ENCODE measurements at regions not wholly inside any gene's neighbourhood (a gene's known extent, or its start where the extent isn't known, plus 50 kb on each side); places are given as distances from the start of the nearest gene placed in this dataset.

- DNase-seq (ENCODE audit: low read depth) = no peak
These were observed 97.5 kb upstream of the CXCR4 start for GRCh38 chr2:136215449-136215848.

GRCh38 chr2:136214307-136215200 lies 96.6 kb upstream of the CXCR4 start:
- no peak for DNase-seq (ENCODE audit: low read depth)

GRCh38 chr2:136213836-136214235 lies 95.9 kb upstream of the CXCR4 start:
- DNase-seq (ENCODE audit: low read depth) = no peak

- no peak for DNase-seq (ENCODE audit: low read depth)
These were observed 94.8 kb upstream of the CXCR4 start for GRCh38 chr2:136212426-136213378.

GRCh38 chr2:136211701-136212100 lies 93.8 kb upstream of the CXCR4 start:
- DNase-seq (ENCODE audit: low read depth) = no peak

- DNase-seq (ENCODE audit: low read depth) = no peak
These were observed 92.9 kb upstream of the CXCR4 start for GRCh38 chr2:136210822-136211221.

GRCh38 chr2:136210455-136210805 lies 92.5 kb upstream of the CXCR4 start:
- no peak for DNase-seq (ENCODE audit: low read depth)

- no peak for DNase-seq (ENCODE audit: low read depth)
These were observed 91.9 kb upstream of the CXCR4 start for GRCh38 chr2:136209561-136210454.

- no peak for DNase-seq (ENCODE audit: low read depth)
These were observed 90.9 kb upstream of the CXCR4 start for GRCh38 chr2:136208682-136209420.

- no peak for DNase-seq (ENCODE audit: low read depth)
These were observed 89.7 kb upstream of the CXCR4 start for GRCh38 chr2:136207665-136208064.

GRCh38 chr2:136207030-136207623 lies 89.2 kb upstream of the CXCR4 start:
- DNase-seq (ENCODE audit: low read depth) = no peak

GRCh38 chr2:136206613-136207012 lies 88.7 kb upstream of the CXCR4 start:
- no peak for DNase-seq (ENCODE audit: low read depth)

- DNase-seq (ENCODE audit: low read depth) = no peak
These were observed 87.7 kb upstream of the CXCR4 start for GRCh38 chr2:136205615-136206014.

GRCh38 chr2:136204971-136205370 lies 87.0 kb upstream of the CXCR4 start:
- DNase-seq (ENCODE audit: low read depth) = no peak

- DNase-seq (ENCODE audit: low read depth) = no peak
These were observed 77.3 kb upstream of the CXCR4 start for GRCh38 chr2:136195226-136195625.

- DNase-seq (ENCODE audit: low read depth) = no peak
These were observed 73.1 kb upstream of the CXCR4 start for GRCh38 chr2:136191041-136191440.

GRCh38 chr2:136189221-136189782 lies 71.4 kb upstream of the CXCR4 start:
- no peak for DNase-seq (ENCODE audit: low read depth)

GRCh38 chr2:136188086-136188485 lies 70.1 kb upstream of the CXCR4 start:
- DNase-seq (ENCODE audit: low read depth) = no peak

- DNase-seq (ENCODE audit: low read depth) = no peak
These were observed 68.2 kb upstream of the CXCR4 start for GRCh38 chr2:136185981-136186776.

GRCh38 chr2:136183097-136183496 lies 65.1 kb upstream of the CXCR4 start:
- no peak for DNase-seq (ENCODE audit: low read depth)
